Stimulated activated CD4-positive, alpha-beta T cell treated with anti-CD3 and anti-CD28 coated beads, Interleukin-4, amount 100 ng/mL, for 24 hours (primary cell): ENCODE measurements at regions not wholly inside any gene's neighbourhood (a gene's known extent, or its start where the extent isn't known, plus 50 kb on each side); places are given as distances from the start of the nearest gene placed in this dataset.

ENCODE experiments used
- DNase-seq: peaks from one replicate; pipeline ENCODE4 v3.0.0-alpha.2; 2020

DNA sequence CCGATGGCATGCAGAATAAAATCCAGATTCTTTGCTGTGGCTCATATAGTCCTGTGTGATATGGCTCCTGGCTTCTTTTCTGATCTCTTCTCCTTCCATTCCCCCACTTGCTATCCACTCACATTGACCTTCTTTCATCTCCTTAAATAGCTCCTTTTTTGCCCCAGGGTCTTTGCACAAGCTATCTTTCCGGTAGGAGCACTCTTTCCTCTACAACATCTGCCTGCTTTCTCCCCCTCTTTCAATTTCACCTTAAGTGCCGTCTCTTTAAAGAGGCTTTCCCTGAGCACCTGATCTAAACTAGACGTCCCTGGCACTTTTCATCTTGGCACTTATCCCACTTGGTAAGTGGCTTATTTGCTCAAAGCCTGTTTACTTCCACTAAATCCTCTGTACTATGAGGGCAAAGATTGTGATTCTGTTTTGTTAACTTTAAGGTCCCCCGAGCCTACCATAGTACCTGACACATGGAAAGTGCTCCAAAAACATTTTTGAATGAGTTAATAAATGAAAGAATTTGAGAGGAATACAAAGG, 323.3 kb upstream of the TLE3 start:
- DNase-seq = no peak

DNA sequence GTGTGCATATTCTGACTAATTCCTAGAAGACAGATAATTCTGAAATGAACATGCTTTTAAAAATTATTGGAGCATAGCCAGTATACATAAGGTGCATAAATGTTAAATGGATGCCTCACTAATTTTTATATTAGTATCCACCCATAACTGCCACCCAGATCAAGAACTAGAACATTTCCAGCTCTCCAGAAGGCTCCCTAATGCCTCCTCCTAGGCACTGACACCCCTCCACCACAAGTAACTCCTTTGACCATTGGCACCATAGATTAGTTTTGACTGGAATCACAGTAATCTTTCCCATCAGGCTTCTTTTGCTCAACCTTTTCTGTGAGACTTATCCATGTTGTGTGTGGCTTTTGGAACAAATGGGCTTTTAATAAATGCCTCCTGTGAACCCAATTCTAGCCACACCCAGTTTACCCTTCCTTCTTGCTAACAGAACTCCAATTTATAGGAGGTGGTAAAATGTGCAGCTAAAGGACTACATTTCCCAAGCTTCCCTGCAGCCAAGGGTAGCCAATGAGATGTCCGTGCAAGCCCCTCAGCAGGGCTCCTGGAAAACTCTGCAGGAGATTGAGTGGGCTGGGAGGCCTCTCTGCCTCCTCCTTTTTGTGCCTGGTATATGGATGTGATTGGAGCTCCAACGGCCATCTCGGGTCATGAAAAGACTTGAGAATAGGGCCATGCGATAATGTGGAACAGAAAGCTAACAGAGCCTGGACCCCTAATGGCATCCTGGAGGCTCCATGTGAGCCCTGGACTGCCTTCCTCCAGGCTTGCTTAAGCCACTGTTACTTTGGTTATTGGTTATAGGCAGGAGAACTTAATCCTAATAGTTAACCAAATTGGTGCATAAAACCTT, 322.6 kb upstream of the TLE3 start:
- no peak for DNase-seq

DNA sequence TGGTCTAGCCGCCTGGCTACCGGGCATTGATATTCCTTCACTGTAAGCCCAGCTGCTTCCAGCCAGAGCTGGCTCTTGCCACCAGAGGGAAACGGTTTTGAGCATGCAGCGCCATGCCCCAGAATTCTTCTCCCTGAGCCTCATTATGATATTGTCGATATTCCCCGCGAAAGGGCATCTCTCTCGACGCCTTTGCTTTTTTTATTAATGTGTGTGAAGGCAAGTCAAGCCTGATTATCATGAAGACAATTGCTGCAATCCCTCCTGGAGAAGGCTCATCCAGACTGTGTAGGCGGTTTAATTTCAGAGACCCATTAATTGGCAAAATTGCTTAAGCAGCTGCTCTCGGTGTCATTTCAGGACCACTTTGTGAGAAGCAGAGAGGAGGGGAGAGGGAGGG, 321.2 kb upstream of the TLE3 start:
- DNase-seq = no peak

DNA sequence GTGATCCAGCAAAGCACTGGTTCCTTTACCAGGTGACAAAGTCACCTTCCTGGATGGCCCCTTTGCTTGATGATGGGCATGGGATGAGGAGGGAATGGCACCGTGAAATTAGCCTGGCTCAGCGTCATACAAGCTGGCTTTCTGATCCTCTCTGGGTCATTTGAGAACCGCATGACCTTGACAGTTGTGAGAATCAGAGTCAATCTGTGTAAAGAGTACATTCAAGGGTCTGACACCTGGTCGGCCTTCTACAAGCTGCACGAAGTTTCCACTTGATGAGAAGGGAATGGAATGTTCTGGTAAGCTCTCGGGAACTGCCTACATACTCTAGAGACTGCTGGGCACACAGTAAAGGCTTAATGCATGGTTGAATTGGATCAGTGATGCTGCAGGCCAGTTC, 319.8 kb upstream of the TLE3 start:
- DNase-seq = no peak

DNA sequence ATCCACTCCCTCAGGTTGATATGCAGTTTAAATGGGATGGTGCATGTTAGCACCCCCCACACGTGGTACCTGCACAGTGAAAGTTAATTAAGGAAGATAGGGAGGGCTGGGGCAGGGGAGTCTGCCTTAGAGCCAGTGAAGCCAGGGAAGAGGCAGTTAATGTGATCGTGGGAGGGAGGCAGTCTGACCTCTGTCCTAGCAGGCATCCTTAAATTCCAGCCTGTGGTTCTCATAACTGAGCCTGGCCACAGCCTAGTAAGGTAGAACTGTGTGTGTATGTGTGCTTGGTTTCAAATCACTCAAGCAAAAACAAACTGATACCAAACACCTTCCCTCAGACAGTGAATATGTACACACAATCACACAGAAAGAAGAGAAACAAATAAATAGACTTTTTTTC, 319.1 kb upstream of the TLE3 start:
- DNase-seq = no peak

DNA sequence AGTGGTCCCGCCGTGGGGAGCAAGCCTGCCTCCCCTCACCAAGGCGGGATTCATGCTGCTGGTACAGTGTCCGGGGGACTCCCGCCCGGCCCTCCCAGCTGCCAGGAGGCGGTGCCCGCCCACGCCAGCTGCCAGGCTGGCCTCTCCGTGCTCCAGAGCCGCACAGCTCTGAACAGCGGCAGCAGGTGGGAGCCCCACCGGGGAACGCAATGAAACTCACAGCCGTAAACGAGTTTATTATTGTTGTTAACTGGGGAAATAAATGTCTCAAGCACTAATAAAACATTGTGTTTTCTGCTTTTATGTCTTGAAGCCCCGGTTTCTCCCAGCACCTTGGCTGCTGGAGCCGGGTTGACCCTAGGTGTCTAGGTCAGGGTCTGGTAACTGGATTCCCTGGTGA, 317.7 kb upstream of the TLE3 start:
- DNase-seq = no peak

DNA sequence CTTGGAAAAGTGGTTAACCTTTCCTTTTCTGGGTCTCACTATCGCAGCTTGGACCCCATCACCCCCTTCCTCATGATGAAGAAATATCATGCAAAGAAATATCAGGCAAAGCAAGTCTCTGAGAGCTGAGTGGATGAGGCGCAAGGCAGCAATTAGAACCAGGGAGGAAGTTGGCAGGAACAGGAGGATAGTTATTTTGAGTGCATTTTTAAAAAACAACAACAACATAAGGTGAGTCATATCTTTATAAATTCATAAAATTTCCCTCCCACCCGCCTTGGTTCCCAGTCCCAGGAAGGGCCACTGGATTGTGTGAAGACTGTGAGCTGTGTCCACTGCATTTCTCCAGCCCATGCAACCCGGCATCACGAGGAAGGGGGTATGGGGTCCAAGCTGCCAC, 316.9 kb upstream of the TLE3 start:
- no peak for DNase-seq

DNA sequence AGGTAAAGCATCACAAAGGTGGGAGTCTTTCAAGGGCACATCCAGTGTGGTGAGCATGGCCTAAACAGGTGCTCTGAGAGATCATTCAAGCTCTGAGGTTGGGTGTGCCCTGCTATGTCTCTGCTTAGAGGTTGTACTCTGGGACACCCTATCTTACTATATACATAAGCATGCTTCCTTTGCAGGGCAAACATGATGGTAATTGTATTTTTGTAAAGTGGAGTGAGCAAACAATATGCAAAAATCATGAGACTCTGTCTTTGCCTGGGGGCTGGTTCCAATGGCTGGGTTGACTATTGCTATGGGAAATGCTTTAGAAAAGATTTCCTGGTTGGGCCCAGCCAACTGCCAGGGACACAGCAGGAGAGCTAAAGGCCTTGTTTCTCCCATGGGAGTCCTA, 315.1 kb upstream of the TLE3 start:
- DNase-seq = no peak

DNA sequence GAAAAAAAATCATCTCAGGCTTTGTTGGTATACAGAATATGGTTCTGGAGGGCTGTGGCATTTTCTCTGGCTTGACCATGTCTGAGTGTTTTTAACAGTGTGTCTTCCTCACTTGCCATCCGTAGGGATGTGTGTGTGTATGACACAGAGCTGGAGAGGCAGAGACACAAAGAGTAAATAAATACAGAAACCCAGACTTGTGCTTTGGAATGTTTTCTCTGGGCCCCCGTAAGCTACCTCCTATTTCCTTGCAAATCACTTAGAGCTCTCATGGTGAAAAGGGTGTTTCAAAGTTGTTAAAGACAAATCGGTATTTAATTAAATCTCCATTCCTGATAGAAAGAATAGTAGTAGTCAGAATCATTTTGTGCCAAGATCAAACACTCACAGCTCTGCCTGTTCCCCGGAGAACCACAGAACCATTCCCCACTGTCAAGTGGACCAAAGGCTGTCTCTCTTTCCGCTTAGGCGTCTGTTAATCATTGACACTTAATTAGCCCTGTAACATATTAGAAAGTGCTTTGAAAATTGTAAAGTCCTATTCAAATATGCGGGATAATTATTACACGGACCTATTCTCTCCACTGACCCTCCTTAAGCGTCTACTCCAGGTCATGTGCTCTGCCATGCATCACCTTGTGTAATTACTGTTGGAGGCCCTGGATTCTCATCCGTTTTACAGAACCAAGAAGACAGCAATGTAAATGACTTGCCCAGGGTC, 313.6 kb upstream of the TLE3 start:
- no peak for DNase-seq

DNA sequence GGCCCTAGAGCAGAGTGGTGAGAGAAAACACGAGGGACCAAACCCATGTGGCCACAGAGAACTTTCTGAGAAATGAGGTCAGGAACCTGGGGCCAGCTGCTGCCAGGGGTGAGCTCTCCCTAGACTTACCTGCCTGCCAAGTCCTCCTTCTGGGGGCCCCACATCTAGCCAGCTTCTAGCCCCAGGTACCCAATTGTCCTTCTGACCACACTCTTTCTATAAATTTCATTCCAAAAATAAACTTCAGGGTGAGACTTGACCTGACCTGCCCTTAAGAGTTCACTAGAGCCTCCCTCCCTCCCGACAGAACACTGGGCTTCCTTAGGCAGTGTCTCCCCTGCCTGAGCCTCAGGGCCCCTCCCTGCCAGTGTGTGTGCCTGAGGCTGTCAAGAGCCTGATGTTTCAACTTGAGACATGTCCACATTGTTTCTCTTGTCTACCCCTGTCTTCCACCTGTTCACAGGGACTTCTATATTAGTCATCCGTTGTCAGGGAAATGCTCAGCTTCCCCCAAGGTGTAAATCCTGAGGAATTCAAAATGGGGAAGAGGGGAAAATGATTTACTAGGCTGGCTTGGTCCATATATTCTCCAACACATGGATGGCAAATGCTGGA, 312.8 kb upstream of the TLE3 start:
- no peak for DNase-seq

DNA sequence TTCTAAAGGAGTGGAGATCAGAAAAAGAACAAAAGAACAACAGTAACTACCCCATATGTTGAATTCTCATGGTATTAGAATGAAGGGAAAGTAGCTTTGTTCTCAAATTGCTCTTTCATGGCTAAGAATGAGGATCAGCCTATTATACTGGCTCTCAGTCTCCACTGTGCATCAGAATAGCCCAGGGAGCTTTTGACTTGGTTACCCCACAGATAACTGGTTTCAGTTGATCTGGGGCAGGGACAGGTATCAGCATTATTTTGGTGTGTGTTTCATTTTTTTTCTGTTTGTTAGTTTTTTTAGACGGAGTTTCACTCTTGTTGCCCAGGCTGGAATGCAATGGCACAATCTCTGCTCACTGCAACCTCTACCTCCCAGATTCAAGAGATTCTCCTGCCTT, 311.7 kb upstream of the TLE3 start:
- DNase-seq = no peak

DNA sequence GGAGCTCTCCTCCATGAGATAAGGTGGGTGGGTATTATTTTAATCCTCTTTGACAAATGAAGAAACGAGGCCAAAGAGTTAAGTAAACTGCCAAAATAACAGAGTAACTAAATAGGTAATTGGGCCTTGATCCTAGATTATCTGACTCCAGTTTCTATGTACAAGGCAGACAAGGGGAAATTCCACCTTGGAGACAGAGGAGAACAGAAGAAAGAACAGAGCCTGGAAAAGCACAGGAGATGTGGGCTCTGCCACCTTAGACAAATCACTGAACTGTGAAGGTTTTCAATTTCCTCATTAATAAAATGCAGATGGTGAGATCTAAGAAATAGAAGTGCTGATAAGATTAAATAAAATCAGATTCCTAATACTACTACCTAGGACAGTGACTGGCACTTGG, 310.2 kb upstream of the TLE3 start:
- DNase-seq = no peak

DNA sequence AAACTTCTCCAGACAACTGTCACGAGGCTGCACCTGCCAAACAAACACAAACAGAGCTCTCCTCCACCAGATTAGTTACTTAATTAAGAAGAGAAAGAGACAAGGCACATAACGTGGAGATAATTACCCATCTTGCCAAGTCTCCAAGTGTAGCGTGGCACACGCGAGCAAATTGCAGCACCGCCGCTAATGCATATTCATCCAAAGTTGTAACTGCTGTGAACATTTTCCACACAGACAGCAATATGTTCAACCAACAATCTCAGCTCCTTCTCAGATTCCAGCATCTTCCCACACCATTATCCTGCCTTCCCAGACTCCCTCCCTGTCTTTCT, 309.6 kb upstream of the TLE3 start:
- no peak for DNase-seq

DNA sequence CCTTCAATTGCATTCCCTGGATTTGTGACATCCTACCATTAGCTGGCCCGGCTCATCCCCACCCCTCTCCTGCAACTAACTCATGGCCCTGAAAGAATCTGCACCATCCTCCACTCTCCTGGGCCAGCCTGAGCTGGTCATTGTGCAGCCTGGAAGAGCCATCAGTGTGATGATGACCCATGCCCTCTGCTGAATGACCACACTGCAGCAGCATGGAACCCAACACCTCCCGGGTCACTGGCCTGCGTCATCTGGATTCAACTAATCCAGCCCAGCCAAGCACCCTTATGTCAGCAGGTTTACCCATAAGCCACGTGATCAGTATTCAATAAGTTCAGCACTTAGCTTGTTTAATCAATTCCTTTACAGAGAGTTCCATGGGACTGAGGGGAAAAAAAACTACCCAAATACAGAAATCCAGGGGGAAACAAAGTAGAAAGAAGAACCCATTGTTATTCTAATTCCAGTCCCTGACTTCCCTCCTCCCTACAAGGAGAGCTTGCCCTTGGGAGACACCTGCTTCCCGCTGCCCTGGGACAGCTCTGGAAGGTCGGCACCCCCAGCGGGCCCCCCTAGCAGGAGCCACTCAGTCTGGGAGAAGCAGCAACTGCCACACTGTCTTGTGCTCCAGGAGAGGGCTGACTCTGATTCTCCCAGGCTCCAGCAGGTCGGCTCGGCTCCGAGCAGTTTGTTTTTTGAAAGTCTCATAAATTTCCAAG, 309.1 kb upstream of the TLE3 start:
- no peak for DNase-seq

DNA sequence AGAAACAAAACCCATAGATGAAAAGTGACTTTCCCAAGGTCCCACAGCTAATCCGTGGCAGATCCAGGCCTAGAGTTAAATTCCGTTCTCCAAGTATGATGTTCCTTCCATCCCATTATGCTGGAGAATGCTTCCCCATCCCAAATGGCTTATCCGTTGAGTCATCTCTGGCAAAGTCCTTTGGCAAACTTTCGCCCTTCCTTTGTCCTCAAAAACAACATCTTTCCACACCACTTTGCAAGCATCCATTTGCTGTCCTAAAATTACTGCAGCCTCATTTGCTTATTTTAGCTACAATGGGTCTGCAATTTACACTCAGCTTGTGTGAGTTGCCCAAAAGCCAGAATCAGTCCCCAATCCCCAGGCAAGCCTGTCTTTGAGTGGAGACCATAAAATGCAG, 304.0 kb upstream of the TLE3 start:
- no peak for DNase-seq

DNA sequence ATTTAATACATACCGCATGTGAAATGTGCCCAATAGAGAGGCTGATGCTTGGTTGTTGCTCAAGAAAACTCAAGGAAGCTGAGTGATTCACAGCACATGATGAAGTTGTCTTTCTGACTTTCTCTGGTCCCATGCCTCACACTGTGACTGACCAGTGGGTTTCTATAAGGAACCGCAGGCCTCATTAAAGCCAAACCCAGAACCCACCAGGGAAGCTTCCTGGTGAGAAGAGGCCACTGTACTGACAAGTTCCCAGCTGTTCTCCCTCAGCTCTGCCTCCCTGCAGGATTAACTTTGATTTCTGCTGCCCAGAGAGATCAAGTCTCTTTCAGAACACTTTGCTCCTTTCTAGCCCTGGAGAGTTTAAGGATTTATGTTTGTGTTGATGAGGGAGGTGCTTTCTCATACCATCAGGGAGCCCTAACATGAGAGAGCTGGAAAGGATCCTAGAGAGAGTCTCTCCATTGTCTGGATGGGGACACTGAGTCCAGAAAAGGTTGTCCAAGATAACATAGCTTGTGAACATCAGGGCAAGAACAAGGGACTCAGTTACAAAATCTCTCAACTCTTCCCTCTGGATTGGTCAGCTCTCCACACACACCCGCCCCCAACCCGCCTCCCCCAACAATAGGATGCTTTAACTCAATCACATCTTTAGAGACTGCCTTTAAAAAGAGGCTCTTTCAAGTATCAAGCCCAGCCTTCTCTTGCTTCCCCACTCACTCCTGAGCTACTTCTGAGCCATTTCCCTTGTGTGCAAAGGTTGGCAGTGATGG, 303.2 kb upstream of the TLE3 start:
- DNase-seq = no peak

DNA sequence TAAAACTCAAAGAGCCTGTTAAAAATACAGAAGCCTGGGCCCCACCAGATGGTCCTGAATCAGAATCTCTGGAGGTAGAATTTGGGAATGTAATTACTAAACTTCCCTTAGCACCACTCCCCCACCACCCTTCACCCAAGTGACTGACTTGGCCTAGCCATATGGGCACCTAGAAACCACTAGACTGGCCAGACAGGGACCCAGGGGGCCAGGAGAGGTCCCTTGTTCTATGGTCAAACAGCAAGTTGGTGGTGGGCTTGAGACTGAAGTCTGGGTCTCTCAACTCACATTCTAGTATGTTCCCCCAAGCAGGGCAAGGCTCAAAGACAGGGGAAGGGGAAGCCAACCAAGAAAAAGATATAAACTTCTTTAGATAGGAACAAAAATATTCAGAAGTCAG, 301.5 kb upstream of the TLE3 start:
- no peak for DNase-seq

DNA sequence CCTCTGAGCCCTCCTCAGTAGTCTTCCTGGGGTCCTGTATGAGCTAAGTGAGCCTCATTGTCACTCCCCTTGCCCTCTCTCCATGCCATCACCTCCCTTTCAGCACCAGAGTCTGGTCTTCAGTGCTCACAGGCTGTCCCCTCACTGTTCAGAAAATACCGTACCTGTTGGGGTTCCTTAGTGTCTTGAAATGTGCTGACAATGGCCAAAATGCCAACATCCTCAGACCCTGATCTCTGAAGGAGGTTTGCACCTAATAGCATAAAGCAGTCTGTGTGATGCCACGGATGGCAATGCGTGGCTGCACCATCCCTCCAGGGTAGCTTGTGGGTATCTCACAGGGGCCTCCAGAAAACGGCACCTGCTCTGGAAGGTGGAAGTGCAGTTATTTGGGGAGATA, 301.0 kb upstream of the TLE3 start:
- no peak for DNase-seq

DNA sequence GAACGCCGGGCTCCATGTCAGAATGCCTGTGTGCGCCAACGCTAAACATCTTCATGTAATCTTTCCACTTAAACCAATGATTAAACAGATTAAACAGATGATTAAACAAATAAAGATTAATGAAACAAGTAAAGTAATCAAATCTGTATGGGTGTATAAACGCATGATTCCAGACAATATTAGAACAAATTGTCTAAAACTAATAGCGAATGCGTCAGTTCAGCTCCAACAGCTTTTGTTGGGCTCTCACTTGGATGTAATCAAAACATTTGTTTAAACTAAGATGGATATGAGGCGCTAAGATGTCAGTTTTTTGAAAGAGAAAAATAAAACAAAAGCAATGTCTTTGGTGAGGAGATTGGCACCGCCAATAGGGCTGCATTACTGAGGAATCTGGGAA, 299.1 kb upstream of the TLE3 start:
- DNase-seq = no peak

DNA sequence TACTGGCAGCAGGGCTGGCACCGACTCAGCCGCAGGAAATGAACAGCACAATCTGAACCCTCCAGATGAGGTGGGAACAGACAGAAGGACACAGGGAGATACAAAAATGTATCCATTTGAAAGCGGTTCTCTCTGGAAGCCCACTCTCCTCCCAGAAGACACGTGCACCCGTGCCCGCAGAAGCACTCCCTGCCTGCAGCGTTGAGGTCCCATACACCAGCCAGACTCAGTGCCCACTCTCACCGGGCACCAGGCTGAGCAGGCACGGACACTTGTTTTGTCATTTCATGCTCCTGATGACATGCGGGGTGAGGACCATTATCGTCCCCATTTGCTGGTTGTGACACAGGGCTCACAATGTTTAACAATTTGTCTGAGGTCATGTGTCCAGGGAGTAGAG, 297.4 kb upstream of the TLE3 start:
- no peak for DNase-seq

DNA sequence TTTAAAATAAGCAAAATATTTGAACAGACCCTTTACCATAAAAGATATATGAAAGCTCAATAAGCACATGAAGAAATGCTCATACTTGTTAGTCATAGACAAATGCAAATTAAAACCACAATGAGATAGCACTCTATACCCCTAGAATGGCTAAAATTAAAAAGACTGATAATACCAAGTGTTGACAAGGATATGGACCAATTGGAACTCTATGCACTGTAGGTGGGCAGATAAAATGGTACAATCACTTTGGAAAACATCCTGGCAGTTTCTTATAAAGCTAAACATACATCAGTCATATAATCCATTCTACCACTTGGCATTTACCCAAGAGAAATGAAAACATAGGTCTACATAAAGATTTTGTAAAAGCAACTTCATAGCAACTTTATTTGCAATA, 293.0 kb upstream of the TLE3 start:
- DNase-seq = no peak

DNA sequence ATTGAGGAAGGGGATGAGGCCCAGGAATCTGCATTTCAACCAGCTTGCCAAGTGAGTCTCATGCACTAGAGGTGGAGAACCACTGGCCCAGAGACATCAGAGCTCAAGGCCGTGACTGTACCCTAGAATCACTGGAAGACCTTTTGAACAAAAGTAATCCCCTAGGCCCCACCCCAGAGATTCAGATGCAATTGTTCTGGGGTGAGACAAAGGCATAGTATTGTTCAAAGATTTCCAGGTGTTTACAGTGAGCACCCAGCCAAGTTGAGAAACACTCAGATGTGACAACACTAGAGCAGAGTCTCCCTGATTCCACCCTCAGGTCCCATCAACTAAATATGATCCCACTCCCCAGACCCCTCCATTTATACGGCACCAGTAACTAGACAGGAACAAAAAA, 290.3 kb upstream of the TLE3 start:
- DNase-seq = no peak

DNA sequence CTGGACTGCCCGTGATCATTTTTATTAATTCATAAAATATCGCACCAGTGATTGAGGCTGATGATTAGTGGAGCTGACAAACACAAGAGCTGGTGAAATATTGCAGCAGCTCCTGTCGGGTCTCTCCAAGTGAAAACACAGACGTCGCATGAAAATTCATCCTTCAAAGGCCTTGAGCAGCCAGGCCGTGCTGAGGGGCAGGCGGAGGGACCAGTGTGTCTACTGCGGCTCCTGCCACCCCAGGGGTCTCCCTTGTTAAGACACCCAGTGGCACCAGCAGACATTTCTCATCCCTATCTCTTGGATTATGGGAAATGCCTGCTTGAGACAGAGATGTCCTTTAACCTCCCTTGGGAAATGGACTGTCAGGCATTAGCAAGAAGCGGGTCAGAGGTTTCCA, 289.4 kb upstream of the TLE3 start:
- no peak for DNase-seq
